VCaP (cell line): ENCODE measurements at regions not wholly inside any gene's neighbourhood (a gene's known extent, or its start where the extent isn't known, plus 50 kb on each side); places are given as distances from the start of the nearest gene placed in this dataset.

Experiments
- H3K27ac ChIP-seq: fragments of 450-650 bp; 2 replicates; pipeline ENCODE4 v1.5.1; 2017
- CTCF ChIP-seq: fragments of 450-650 bp; conservative IDR thresholded peaks from 2 replicates; pipeline ENCODE4 v1.5.1; 2017; ENCODE audit warnings: mild to moderate bottlenecking, moderate library complexity

DNA sequence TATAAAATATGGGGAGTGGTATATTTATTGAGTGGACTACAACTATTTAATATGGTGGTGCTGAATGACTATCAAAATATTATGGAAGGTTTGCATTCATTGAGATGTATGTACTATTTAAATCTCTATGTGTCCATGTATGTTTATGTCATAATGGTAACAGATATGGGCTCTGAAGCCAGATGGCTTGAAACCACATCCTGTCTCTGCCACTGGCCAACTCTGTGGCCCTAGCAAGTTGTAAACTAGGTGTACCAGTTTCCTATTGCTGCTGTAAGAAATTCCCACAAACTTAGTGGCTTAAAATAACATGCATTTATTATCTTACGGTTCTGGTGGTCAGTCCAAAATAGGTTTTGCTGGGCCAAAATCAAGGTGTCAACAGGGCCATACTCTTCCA is 198.1 kb upstream of the NFE2L3 start:
- H3K27ac ChIP-seq, result peak overlapping the region; percentile 96; the same call in 1 of the 2 replicates
- no peak for TF ChIP-seq CTCF

DNA sequence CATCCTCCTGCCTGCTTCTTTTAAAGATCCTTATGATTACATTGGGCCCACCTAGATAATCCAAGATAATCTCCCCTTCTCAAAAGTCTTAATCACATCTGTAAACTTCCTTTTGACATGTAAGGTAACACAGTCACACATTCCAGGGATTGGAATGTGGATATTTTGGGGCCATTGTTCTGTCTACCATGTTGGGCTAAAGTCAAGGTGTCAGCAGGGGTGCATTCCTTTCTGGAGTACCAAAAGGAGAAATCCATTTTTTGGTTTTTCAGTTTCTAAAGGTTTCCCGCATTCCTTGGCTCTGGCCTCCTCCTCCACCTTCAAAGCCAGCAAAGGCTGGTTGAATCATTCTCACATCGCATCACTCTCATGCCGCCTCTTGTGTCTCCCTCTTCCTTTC is 197.6 kb upstream of the NFE2L3 start:
- TF ChIP-seq CTCF, result no peak
- H3K27ac ChIP-seq, result no peak overlapping the region

DNA sequence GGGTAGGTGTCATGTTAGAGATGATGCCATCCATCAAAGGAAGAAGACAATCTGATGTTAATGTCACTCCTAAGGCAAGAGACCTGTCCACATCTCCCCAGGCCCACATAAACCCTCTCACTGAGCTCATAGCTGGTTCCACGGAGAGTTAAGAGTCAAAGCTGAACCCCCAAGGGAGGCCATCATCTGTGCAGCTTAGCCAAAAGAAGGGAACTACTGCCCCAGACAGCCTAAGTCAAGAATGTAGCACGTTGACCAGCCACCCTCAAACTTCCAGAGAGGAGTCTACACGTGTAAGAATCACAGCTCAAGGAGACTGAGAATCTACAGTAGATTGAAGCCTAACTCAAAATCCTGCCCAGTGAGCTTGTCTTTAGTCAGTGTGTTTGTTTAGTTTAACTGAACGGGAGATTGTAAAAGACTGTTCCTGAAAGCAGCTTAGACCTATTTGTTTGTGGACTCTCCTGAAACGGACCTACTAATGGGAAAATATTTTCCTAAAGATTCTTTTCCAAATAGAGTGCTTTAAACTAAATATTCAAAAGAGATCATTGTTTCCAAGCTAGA is 192.7 kb upstream of the NFE2L3 start:
- H3K27ac ChIP-seq, result peak overlapping the region; percentile 64
- no peak for TF ChIP-seq CTCF

DNA sequence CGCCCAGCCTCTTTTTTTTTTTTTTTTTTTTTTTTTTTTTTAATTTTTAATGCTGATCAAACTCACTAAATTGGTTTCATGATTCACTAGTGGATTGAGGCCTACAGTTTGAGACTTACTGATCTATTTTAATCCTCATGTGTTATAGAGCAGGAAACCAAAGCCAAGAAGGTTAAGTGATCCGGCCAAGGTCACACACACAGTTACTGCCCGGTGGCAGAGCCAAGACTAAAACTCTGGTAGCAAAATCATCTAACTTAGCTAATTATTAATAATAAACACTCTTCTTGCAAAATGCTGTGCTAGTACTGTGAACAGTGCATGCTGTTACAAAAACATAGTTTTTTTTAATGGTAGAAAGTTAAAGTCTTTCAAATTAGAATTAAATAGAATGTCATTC is 188.3 kb upstream of the NFE2L3 start:
- TF ChIP-seq CTCF, result no peak
- H3K27ac ChIP-seq, result peak overlapping the region; percentile 87

- TF ChIP-seq CTCF, result no peak
- peak overlapping the region; percentile 87 for H3K27ac ChIP-seq
Measured at GRCh38 chr7:25964483-25964991, 187.5 kb upstream of the NFE2L3 start.

DNA sequence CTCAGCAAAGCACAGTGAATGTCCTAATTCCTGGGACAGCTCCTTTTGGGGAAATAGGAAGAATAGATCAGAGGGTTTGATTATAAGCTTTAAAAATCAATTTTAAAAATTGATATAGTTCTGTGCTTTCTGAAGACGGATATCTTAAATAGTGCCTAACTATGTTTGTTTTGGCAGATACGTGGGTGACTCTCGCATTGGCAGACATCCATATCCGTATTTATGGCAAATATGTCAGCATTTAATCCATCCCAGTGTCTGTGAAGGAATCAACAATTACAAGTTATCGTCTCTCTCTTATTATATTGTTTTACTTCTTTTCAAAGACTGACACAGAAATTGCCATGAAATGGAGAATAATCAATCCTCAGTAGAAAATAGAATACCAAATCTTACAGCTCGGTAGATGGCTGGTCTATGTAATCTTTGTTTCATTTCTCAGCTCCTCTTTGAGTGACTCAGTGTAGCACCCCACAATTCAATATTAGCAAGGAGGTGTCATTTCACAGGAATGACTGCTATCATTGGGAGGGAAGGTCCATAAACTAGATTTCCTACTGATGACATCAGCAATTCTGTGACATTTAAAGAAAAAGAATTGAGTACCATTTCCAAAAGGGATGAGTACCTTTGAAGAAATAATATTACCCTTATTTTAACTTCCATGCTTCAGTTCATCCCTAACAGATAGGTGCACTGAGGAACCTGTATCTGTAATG is 186.4 kb upstream of the NFE2L3 start:
- TF ChIP-seq CTCF, result no peak
- peak overlapping the region; percentile 87 for H3K27ac ChIP-seq

DNA sequence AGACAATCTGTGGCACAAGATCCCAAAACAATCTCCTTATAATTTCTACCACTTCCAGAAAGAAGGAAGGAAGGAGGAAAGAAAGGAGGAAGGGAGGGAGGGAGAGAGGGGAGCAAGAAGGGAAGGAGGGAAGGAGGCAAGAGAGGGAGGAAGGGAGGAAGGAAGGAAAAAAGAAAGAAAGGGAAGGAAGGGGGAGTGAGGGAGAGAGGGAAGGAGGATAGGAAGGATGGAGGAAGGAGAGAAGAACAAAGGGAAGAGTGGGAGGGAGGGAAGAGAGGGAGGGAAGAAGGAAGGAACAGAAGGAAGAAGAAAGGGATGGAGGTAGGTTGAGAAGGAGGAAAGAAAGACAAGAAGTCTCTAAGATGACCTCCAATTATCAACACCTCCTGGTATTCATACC is 185.5 kb upstream of the NFE2L3 start:
- TF ChIP-seq CTCF, result no peak
- peak overlapping the region; percentile 87; the same call in 1 of the 2 replicates for H3K27ac ChIP-seq
